IPS DF 6.9 (cell line): ENCODE measurements at regions not wholly inside any gene's neighbourhood (a gene's known extent, or its start where the extent isn't known, plus 50 kb on each side); places are given as distances from the start of the nearest gene placed in this dataset.

Experiments used
- DNase-seq: peaks from one replicate; pipeline ENCODE4 v3.0.0-alpha.2; 2013; ENCODE audit warnings: low read depth, low spot score
- H3K27ac ChIP-seq: one replicate; pipeline ENCODE4 v1.5.1; 2013; ENCODE audit warnings: low read length, control low read depth
- H3K27me3 ChIP-seq: 2 replicates; pipeline ENCODE4 v1.6.1; 2013; ENCODE audit warnings: mild to moderate bottlenecking, low read length; ENCODE audit not compliant: control insufficient read depth, insufficient read depth
- H3K36me3 ChIP-seq: 2 replicates; pipeline ENCODE4 v1.6.1; 2013; ENCODE audit warnings: low read length; ENCODE audit not compliant: control insufficient read depth, insufficient read depth
- H3K4me1 ChIP-seq: 2 replicates; pipeline ENCODE4 v1.6.1; 2013; ENCODE audit warnings: low read length; ENCODE audit not compliant: control insufficient read depth, insufficient read depth
- H3K4me3 ChIP-seq: 2 replicates; pipeline ENCODE4 v1.5.1; 2013; ENCODE audit warnings: mild to moderate bottlenecking, low read length
- H3K9me3 ChIP-seq: 2 replicates; pipeline ENCODE4 v1.6.1; 2013; ENCODE audit warnings: low read length, inconsistent platforms; ENCODE audit not compliant: control insufficient read depth, insufficient read depth
- WGBS: extraction: QIAGEN DNeasy Blood & Tissue Kit; methylation state at CpG from one replicate; pipeline ENCODE4 v1.1.7; 2013; ENCODE audit warnings: mixed read lengths, missing lambda C conversion rate; ENCODE audit not compliant: insufficient read length, insufficient coverage; 5-methylcytosine and 5-hydroxymethylcytosine counted together

GRCh38 chr6:146878168-146878951, 279.6 kb downstream of the ADGB start:
- no peak for DNase-seq
- no peak overlapping the region for H3K4me3 ChIP-seq
- no peak overlapping the region for H3K27ac ChIP-seq
- no CpG with 5 or more reads among the region's 1 CpG for WGBS
- no peaks in the 10 kb centered on the region for H3K9me3 ChIP-seq
- no peaks in the 10 kb centered on the region for H3K36me3 ChIP-seq
- H3K4me1 ChIP-seq = peaks cover 1% of the 10 kb centered on the region; the same call in 1 of the 2 replicates
- H3K27me3 ChIP-seq = peaks cover 1% of the 10 kb centered on the region; the same call in 1 of the 2 replicates

- H3K36me3 ChIP-seq = no peaks in the 10 kb centered on the region
- H3K4me1 ChIP-seq = peaks cover 1% of the 10 kb centered on the region; the same call in 1 of the 2 replicates
- DNase-seq = no peak
- no peak overlapping the region for H3K27ac ChIP-seq
- H3K27me3 ChIP-seq = peaks cover 1% of the 10 kb centered on the region; the same call in 1 of the 2 replicates
- H3K4me3 ChIP-seq = no peak overlapping the region
- no peaks in the 10 kb centered on the region for H3K9me3 ChIP-seq
- WGBS = no CpG with 5 or more reads among the region's 2 CpGs
Measured at GRCh38 chr6:146878952-146879340, 280.2 kb downstream of the ADGB start.

- peaks cover 1% of the 10 kb centered on the region; the same call in 1 of the 2 replicates for H3K27me3 ChIP-seq
- no peak overlapping the region for H3K27ac ChIP-seq
- no peaks in the 10 kb centered on the region for H3K9me3 ChIP-seq
- no peak overlapping the region for H3K4me3 ChIP-seq
- WGBS = no CpG with 5 or more reads among the region's 4 CpGs
- no peaks in the 10 kb centered on the region for H3K36me3 ChIP-seq
- H3K4me1 ChIP-seq = peaks cover 1% of the 10 kb centered on the region; the same call in 1 of the 2 replicates
- no peak for DNase-seq
Measured at GRCh38 chr6:146879406-146880117, 280.8 kb downstream of the ADGB start.

- Histone ChIP-seq H3K4me3 (no peak overlapping the region), H3K27me3 (peaks cover 1% of the 10 kb centered on the region; the same call in 1 of the 2 replicates), H3K4me1 (peaks cover 1% of the 10 kb centered on the region; the same call in 1 of the 2 replicates), H3K27ac (no peak overlapping the region), H3K36me3 (no peaks in the 10 kb centered on the region), H3K9me3 (no peaks in the 10 kb centered on the region)
- no CpG with 5 or more reads among the region's 9 CpGs for WGBS
- DNase-seq = no peak
Measured at GRCh38 chr6:146881228-146882181, 282.7 kb downstream of the ADGB start.

GRCh38 chr6:146883640-146884531, 285.1 kb downstream of the ADGB start:
- no peak overlapping the region for H3K27ac ChIP-seq
- DNase-seq = no peak
- no peaks in the 10 kb centered on the region for H3K9me3 ChIP-seq
- no peaks in the 10 kb centered on the region for H3K36me3 ChIP-seq
- peaks cover 1% of the 10 kb centered on the region; the same call in 1 of the 2 replicates for H3K4me1 ChIP-seq
- H3K4me3 ChIP-seq = no peak overlapping the region
- H3K27me3 ChIP-seq = peaks cover 1% of the 10 kb centered on the region; the same call in 1 of the 2 replicates
- no CpG with 5 or more reads among the region's 4 CpGs for WGBS

- peaks cover 1% of the 10 kb centered on the region; the same call in 1 of the 2 replicates for H3K4me1 ChIP-seq
- H3K9me3 ChIP-seq = no peaks in the 10 kb centered on the region
- DNase-seq = no peak
- H3K36me3 ChIP-seq = no peaks in the 10 kb centered on the region
- no peak overlapping the region for H3K4me3 ChIP-seq
- H3K27me3 ChIP-seq = peaks cover 1% of the 10 kb centered on the region; the same call in 1 of the 2 replicates
- no CpG with 5 or more reads among the region's 2 CpGs for WGBS
- H3K27ac ChIP-seq = no peak overlapping the region
Measured at GRCh38 chr6:146884728-146885127, 286.0 kb downstream of the ADGB start.

- Histone ChIP-seq H3K27ac (no peak overlapping the region), H3K9me3 (no peaks in the 10 kb centered on the region), H3K27me3 (peaks cover 1% of the 10 kb centered on the region; the same call in 1 of the 2 replicates), H3K36me3 (no peaks in the 10 kb centered on the region), H3K4me1 (peaks cover 1% of the 10 kb centered on the region; the same call in 1 of the 2 replicates), H3K4me3 (no peak overlapping the region)
- no peak for DNase-seq
- no CpG with 5 or more reads among the region's 4 CpGs for whole genome bisulfite sequencing
Measured at GRCh38 chr6:146885708-146886457, 287.1 kb downstream of the ADGB start.

- DNase-seq = no peak
- Histone ChIP-seq H3K27me3 (no peaks in the 10 kb centered on the region), H3K27ac (no peak overlapping the region), H3K9me3 (no peaks in the 10 kb centered on the region), H3K4me3 (no peak overlapping the region), H3K4me1 (no peaks in the 10 kb centered on the region; the same call in 1 of the 2 replicates), H3K36me3 (no peaks in the 10 kb centered on the region)
- no CpG with 5 or more reads among the region's 5 CpGs for WGBS
Measured at GRCh38 chr6:146886587-146887446, 288.0 kb downstream of the ADGB start.
